Kidney epithelial cell (primary cell): ENCODE measurements at regions not wholly inside any gene's neighbourhood (a gene's known extent, or its start where the extent isn't known, plus 50 kb on each side); places are given as distances from the start of the nearest gene placed in this dataset.

Experiments used
- DNase-seq: peaks from one replicate; pipeline ENCODE4 v3.0.0-alpha.2; 2010; ENCODE audit warnings: low read depth
- H3K27me3 ChIP-seq: 2 replicates; pipeline ENCODE4 v1.6.0; 2011; ENCODE audit warnings: low read length; ENCODE audit not compliant: control insufficient read depth, insufficient read depth
- H3K36me3 ChIP-seq: 2 replicates; pipeline ENCODE4 v1.5.1; 2011; ENCODE audit warnings: low read length; ENCODE audit not compliant: control insufficient read depth, insufficient read depth
- H3K4me3 ChIP-seq: 2 replicates; pipeline ENCODE4 v1.5.1; 2011; ENCODE audit warnings: low read depth, mild to moderate bottlenecking, control low read depth, low read length
- CTCF ChIP-seq: IDR thresholded peaks from 2 replicates; pipeline ENCODE4 v1.5.1; 2011; ENCODE audit warnings: mild to moderate bottlenecking, moderate library complexity, low read length, control low read depth, inconsistent platforms; ENCODE audit not compliant: insufficient read depth, poor library complexity, severe bottlenecking

- H3K36me3 ChIP-seq, result no peaks in the 10 kb centered on the region
- no peak for DNase-seq
- no peak overlapping the region for H3K4me3 ChIP-seq
- TF ChIP-seq CTCF, result no peak
- no peaks in the 10 kb centered on the region for H3K27me3 ChIP-seq
Observed at GRCh38 chr12:107248187-107248586, 154.8 kb upstream of the CRY1 start.

GRCh38 chr12:107251288-107251687 is 157.9 kb upstream of the CRY1 start:
- Histone ChIP-seq H3K27me3 (no peaks in the 10 kb centered on the region), H3K36me3 (no peaks in the 10 kb centered on the region), H3K4me3 (no peak overlapping the region)
- no peak for DNase-seq
- no peak for TF ChIP-seq CTCF

- DNase-seq, result no peak
- TF ChIP-seq CTCF, result no peak
- Histone ChIP-seq H3K36me3 (no peaks in the 10 kb centered on the region), H3K27me3 (no peaks in the 10 kb centered on the region), H3K4me3 (no peak overlapping the region)
Observed at GRCh38 chr12:107253361-107253760, 160.0 kb upstream of the CRY1 start.

GRCh38 chr12:107254258-107254856 is 161.0 kb upstream of the CRY1 start:
- Histone ChIP-seq H3K4me3 (no peak overlapping the region), H3K27me3 (no peaks in the 10 kb centered on the region), H3K36me3 (no peaks in the 10 kb centered on the region)
- no peak for TF ChIP-seq CTCF
- DNase-seq, result no peak

- no peak for TF ChIP-seq CTCF
- DNase-seq, result no peak
- Histone ChIP-seq H3K36me3 (no peaks in the 10 kb centered on the region), H3K27me3 (no peaks in the 10 kb centered on the region), H3K4me3 (no peak overlapping the region)
Observed at GRCh38 chr12:107258780-107259179, 165.4 kb upstream of the CRY1 start.

GRCh38 chr12:107263980-107264379 is 170.6 kb upstream of the CRY1 start:
- no peak overlapping the region for H3K4me3 ChIP-seq
- H3K36me3 ChIP-seq, result no peaks in the 10 kb centered on the region
- no peak for TF ChIP-seq CTCF
- DNase-seq, result no peak
- H3K27me3 ChIP-seq, result no peaks in the 10 kb centered on the region
